OCI-LY3 (cell line): ENCODE measurements at regions not wholly inside any gene's neighbourhood (a gene's known extent, or its start where the extent isn't known, plus 50 kb on each side); places are given as distances from the start of the nearest gene placed in this dataset.

Source experiments
- H2AFZ ChIP-seq: fragments of 200-600, 300-600 bp; shearing (Covaris generic); 2 replicates; pipeline ENCODE4 v1.6.0; 2014; ENCODE audit warnings: antibody characterized with exemption, low read depth, low read length
- H3K27ac ChIP-seq: fragments of 200-600, 300-600 bp; sonication (generic); 2 replicates; pipeline ENCODE4 v1.5.1; 2014; ENCODE audit warnings: mild to moderate bottlenecking, low read length, moderate library complexity, mixed read lengths
- H3K27me3 ChIP-seq: fragments of 200-600, 300-600 bp; sonication (generic); 2 replicates; pipeline ENCODE4 v1.6.1; 2014; ENCODE audit warnings: low read depth, low read length, mixed read lengths
- H3K36me3 ChIP-seq: fragments of 200-600, 300-600 bp; sonication (generic); replicated peaks from 2 replicates; pipeline ENCODE3; 2014; ENCODE audit warnings: low read depth, low read length, mixed read lengths
- H3K4me1 ChIP-seq: fragments of 300-600, 200-600 bp; sonication (generic); 2 replicates; pipeline ENCODE4 v1.6.1; 2014; ENCODE audit warnings: low read length, mixed read lengths
- H3K4me2 ChIP-seq: fragments of 200-600, 300-600 bp; sonication (generic); 2 replicates; pipeline ENCODE4 v1.6.1; 2014; ENCODE audit warnings: low read length, mixed read lengths
- H3K4me3 ChIP-seq: fragments of 300-600, 200-600 bp; sonication (generic); 2 replicates; pipeline ENCODE4 v1.5.1; 2014; ENCODE audit warnings: antibody characterized with exemption, mild to moderate bottlenecking, low read length, moderate library complexity
- H3K79me2 ChIP-seq: fragments of 300-600, 200-600 bp; shearing (Covaris generic); 2 replicates; pipeline ENCODE4 v1.6.1; 2014; ENCODE audit warnings: mild to moderate bottlenecking, low read length, mixed read lengths
- H3K9ac ChIP-seq: fragments of 300-600, 200-600 bp; shearing (Covaris generic); 2 replicates; pipeline ENCODE4 v1.6.0; 2014; ENCODE audit warnings: mild to moderate bottlenecking, low read length, moderate library complexity
- H3K9me3 ChIP-seq: fragments of 200-600, 300-600 bp; shearing (Covaris generic); 2 replicates; pipeline ENCODE4 v1.6.1; 2014; ENCODE audit warnings: low read length, mixed read lengths; ENCODE audit not compliant: insufficient read depth
- H4K20me1 ChIP-seq: fragments of 200-600, 300-600 bp; sonication (generic); 2 replicates; pipeline ENCODE4 v1.6.1; 2016; ENCODE audit warnings: low read length, mixed read lengths; ENCODE audit not compliant: insufficient read depth
- EZH2phosphoT487 ChIP-seq: fragments of 200-600 bp; shearing (Covaris generic); IDR thresholded peaks from 2 replicates; pipeline ENCODE4 v1.6.1; 2018; ENCODE audit warnings: antibody characterized with exemption, mixed run types, low read depth
- TF ChIP-seq, protein P1 (sequence below): fragments of 200-600, 300-600 bp; sonication (generic); IDR thresholded peaks from 2 replicates; pipeline ENCODE4 v1.5.1; 2014; ENCODE audit warnings: antibody characterized with exemption, low read length, low read depth

- no peaks in the 10 kb centered on the region for H3K36me3 ChIP-seq
- H2AFZ ChIP-seq: no peak overlapping the region
- H3K27ac ChIP-seq: no peak overlapping the region
- no peak overlapping the region for H3K4me2 ChIP-seq
- no peaks in the 10 kb centered on the region for H4K20me1 ChIP-seq
- H3K27me3 ChIP-seq: no peaks in the 10 kb centered on the region
- no peaks in the 10 kb centered on the region for H3K79me2 ChIP-seq
- no peaks in the 10 kb centered on the region for H3K4me1 ChIP-seq
- no peaks in the 10 kb centered on the region for H3K9me3 ChIP-seq
- TF ChIP-seq, protein P1, sequence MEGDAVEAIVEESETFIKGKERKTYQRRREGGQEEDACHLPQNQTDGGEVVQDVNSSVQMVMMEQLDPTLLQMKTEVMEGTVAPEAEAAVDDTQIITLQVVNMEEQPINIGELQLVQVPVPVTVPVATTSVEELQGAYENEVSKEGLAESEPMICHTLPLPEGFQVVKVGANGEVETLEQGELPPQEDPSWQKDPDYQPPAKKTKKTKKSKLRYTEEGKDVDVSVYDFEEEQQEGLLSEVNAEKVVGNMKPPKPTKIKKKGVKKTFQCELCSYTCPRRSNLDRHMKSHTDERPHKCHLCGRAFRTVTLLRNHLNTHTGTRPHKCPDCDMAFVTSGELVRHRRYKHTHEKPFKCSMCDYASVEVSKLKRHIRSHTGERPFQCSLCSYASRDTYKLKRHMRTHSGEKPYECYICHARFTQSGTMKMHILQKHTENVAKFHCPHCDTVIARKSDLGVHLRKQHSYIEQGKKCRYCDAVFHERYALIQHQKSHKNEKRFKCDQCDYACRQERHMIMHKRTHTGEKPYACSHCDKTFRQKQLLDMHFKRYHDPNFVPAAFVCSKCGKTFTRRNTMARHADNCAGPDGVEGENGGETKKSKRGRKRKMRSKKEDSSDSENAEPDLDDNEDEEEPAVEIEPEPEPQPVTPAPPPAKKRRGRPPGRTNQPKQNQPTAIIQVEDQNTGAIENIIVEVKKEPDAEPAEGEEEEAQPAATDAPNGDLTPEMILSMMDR: no peak
- TF ChIP-seq EZH2phosphoT487: no peak
- no peak overlapping the region for H3K9ac ChIP-seq
- H3K4me3 ChIP-seq: no peak overlapping the region
These were observed 68.9 kb downstream of the PLCE1 start for GRCh38 chr10:94062611-94063010.

GRCh38 chr10:94065362-94065761 lies 71.6 kb downstream of the PLCE1 start:
- no peaks in the 10 kb centered on the region for H3K36me3 ChIP-seq
- H3K4me1 ChIP-seq: no peaks in the 10 kb centered on the region
- no peak overlapping the region for H3K9ac ChIP-seq
- H3K4me3 ChIP-seq: no peak overlapping the region
- no peak overlapping the region for H2AFZ ChIP-seq
- no peak overlapping the region for H3K4me2 ChIP-seq
- TF ChIP-seq EZH2phosphoT487: no peak
- TF ChIP-seq, protein P1: no peak
- H3K9me3 ChIP-seq: no peaks in the 10 kb centered on the region
- H3K27ac ChIP-seq: no peak overlapping the region
- no peaks in the 10 kb centered on the region for H3K27me3 ChIP-seq
- H3K79me2 ChIP-seq: no peaks in the 10 kb centered on the region
- H4K20me1 ChIP-seq: no peaks in the 10 kb centered on the region

DNA sequence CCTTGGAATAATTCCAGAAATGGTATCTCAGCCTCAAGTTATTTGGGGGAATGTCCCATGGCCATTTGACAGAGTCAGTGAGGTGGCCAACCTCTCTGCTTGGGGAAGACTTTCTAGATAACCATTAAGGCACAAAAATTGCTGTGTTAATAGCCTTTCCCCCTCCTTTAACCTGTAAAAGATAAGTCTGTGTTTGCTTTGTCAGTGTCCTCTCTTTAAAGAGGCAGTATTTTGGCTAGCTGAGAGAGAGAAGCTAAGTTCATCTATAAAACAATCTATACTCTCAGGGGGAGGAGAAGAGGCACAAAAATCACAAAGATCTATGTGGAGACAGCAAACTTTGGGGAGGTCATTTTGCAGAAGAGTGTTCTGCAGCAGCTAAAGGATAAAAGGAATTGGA lies 72.1 kb downstream of the PLCE1 start:
- Histone ChIP-seq H3K4me1 (no peaks in the 10 kb centered on the region), H4K20me1 (no peaks in the 10 kb centered on the region), H3K9ac (no peak overlapping the region), H3K27me3 (no peaks in the 10 kb centered on the region), H3K79me2 (no peaks in the 10 kb centered on the region), H3K36me3 (no peaks in the 10 kb centered on the region), H3K4me3 (no peak overlapping the region), H2AFZ (no peak overlapping the region), H3K9me3 (no peaks in the 10 kb centered on the region), H3K27ac (no peak overlapping the region), H3K4me2 (no peak overlapping the region)
- no peak for TF ChIP-seq EZH2phosphoT487
- TF ChIP-seq, protein P1: no peak

- Histone ChIP-seq H3K27me3 (no peaks in the 10 kb centered on the region), H3K79me2 (no peaks in the 10 kb centered on the region), H3K4me3 (no peak overlapping the region), H3K4me2 (no peak overlapping the region), H3K27ac (no peak overlapping the region), H3K36me3 (no peaks in the 10 kb centered on the region), H3K4me1 (no peaks in the 10 kb centered on the region), H3K9me3 (no peaks in the 10 kb centered on the region), H4K20me1 (no peaks in the 10 kb centered on the region), H2AFZ (no peak overlapping the region), H3K9ac (no peak overlapping the region)
- TF ChIP-seq EZH2phosphoT487: no peak
- TF ChIP-seq, protein P1: no peak
These were observed 72.7 kb downstream of the PLCE1 start for GRCh38 chr10:94066411-94066810.
